ENCODE measurements at regions not wholly inside any gene's neighbourhood (a gene's known extent, or its start where the extent isn't known, plus 50 kb on each side); places are given as distances from the start of the nearest gene placed in this dataset.
A peak's percentile ranks its signal among the peaks of the same experiment; 100 is the strongest.
"Not testable (repeated sequence)": the region's sequence is repeated elsewhere in the genome, so short reads cannot be mapped to it uniquely, and the experiment has no call there.

DNA sequence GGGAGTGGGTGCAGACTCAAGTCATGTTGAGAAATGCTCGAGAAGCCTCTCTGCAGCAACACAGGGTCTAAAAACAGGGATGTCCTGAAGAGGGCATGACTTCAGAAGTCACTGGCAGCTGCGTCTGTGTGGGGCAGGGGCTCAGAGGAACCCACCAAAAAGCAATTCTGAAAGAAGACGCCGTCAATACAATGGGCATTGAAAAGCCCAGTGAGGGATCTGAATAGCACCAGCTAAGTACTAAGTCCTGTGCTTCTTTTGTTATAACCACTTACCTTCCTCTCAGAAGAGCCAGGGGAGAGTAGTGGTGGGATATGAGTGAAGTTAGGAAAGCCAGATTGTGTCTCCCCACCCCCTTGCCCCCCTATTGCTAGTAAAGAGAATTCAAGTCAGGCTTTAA, 137.2 kb downstream of the INHBA start:
- Histone ChIP-seq H3K9me3 (ENCODE audit: low read depth) (no peaks in the 10 kb centered on the region), H3K27me3 (peaks cover 4% of the 10 kb centered on the region), H3K79me2 (no peaks in the 10 kb centered on the region), H2AFZ (no peak overlapping the region), H3K4me2 (no peak overlapping the region), H3K4me1 (ENCODE audit: insufficient read depth) (no peaks in the 10 kb centered on the region), H3K9me2 (replicated peaks; ENCODE audit: insufficient read depth) (no peaks in the 10 kb centered on the region), H4K20me1 (ENCODE audit: insufficient read depth, poor library complexity, severe bottlenecking) (no peaks in the 10 kb centered on the region), H3K27ac (no peak overlapping the region), H3K4me3 (no peak overlapping the region), H3K36me3 (replicated peaks; ENCODE audit: insufficient read depth, low read depth) (no peaks in the 10 kb centered on the region)
- TF ChIP-seq EZH2phosphoT487 (IDR thresholded peaks at IDR 0.05; ENCODE audit: low read depth, severe bottlenecking, unreplicated experiment) (no peak), EZH2 (IDR thresholded peaks at IDR 0.05; ENCODE audit: borderline replicate concordance) (no peak)
- TF ChIP-seq, protein P1, sequence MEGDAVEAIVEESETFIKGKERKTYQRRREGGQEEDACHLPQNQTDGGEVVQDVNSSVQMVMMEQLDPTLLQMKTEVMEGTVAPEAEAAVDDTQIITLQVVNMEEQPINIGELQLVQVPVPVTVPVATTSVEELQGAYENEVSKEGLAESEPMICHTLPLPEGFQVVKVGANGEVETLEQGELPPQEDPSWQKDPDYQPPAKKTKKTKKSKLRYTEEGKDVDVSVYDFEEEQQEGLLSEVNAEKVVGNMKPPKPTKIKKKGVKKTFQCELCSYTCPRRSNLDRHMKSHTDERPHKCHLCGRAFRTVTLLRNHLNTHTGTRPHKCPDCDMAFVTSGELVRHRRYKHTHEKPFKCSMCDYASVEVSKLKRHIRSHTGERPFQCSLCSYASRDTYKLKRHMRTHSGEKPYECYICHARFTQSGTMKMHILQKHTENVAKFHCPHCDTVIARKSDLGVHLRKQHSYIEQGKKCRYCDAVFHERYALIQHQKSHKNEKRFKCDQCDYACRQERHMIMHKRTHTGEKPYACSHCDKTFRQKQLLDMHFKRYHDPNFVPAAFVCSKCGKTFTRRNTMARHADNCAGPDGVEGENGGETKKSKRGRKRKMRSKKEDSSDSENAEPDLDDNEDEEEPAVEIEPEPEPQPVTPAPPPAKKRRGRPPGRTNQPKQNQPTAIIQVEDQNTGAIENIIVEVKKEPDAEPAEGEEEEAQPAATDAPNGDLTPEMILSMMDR (IDR thresholded peaks at IDR 0.05; ENCODE audit: poor library complexity) = no peak
- no peak for DNase-seq (ENCODE audit: low spot score)
- WGBS (ENCODE audit: low lambda C conversion rate, missing lambda C conversion rate) = 90% methylated on average over 4 of the region's 4 CpGs

DNA sequence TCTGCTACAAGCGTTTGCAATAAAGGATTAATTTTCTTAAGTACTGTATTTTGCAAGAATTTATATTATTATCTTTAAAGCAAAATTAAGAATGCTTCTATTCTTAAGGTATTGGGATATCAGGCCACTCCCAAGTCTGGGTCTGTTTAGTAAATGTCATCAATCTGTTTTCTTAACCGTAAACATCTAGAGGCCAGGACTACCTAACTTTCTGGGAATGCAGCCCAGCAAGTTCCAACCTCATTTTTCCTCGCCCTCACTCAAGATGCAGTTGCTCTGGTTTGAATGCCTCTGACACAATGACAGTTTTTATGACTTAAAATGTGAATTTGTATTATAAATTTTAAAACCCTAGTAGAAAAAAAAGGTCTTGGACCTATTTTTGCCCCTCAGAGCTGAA, 143.5 kb downstream of the INHBA start:
- H2AFZ ChIP-seq = no peak overlapping the region
- H3K79me2 ChIP-seq = no peaks in the 10 kb centered on the region
- no peaks in the 10 kb centered on the region for H4K20me1 ChIP-seq (ENCODE audit: insufficient read depth, poor library complexity, severe bottlenecking)
- H3K27me3 ChIP-seq = no peaks in the 10 kb centered on the region
- TF ChIP-seq EZH2 (IDR thresholded peaks at IDR 0.05; ENCODE audit: borderline replicate concordance) = no peak
- TF ChIP-seq, protein P1 (IDR thresholded peaks at IDR 0.05; ENCODE audit: poor library complexity) = no peak
- no peak for TF ChIP-seq EZH2phosphoT487 (IDR thresholded peaks at IDR 0.05; ENCODE audit: low read depth, severe bottlenecking, unreplicated experiment)
- H3K36me3 ChIP-seq (replicated peaks; ENCODE audit: insufficient read depth, low read depth) = no peaks in the 10 kb centered on the region
- 84% methylated on average over 3 of the region's 3 CpGs for WGBS (ENCODE audit: low lambda C conversion rate, missing lambda C conversion rate)
- no peak for DNase-seq (ENCODE audit: low spot score)
- H3K4me3 ChIP-seq = no peak overlapping the region
- H3K9me3 ChIP-seq (ENCODE audit: low read depth) = no peaks in the 10 kb centered on the region
- no peak overlapping the region for H3K4me2 ChIP-seq
- no peaks in the 10 kb centered on the region for H3K4me1 ChIP-seq (ENCODE audit: insufficient read depth)
- H3K9me2 ChIP-seq (replicated peaks; ENCODE audit: insufficient read depth) = no peaks in the 10 kb centered on the region
- H3K27ac ChIP-seq = peak overlapping the region; percentile 67

DNA sequence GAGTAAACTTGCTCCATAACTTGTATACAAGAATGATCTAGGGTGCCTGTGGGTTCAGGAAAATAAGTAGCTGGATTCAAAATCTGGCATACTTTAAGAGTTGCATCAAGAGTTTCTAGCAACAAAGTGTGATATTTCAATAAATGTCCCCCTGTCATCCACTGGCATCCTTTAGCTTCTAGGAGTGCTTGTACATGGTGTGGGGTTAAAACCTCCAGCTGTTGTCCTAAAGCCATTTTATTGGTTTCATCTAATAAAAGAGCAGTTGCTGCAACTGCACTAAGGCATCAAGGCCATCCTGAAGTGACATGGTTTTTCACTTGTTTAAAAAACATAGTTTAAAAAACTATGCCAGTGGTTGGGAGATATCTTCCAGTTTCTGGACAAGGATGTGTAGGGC, 148.4 kb downstream of the INHBA start:
- Histone ChIP-seq H3K9me3 (ENCODE audit: low read depth) (no peaks in the 10 kb centered on the region), H3K4me3 (no peak overlapping the region), H2AFZ (no peak overlapping the region), H3K4me1 (ENCODE audit: insufficient read depth) (no peaks in the 10 kb centered on the region), H3K36me3 (replicated peaks; ENCODE audit: insufficient read depth, low read depth) (no peaks in the 10 kb centered on the region), H3K4me2 (no peak overlapping the region), H3K79me2 (no peaks in the 10 kb centered on the region), H3K27me3 (no peaks in the 10 kb centered on the region), H4K20me1 (ENCODE audit: insufficient read depth, poor library complexity, severe bottlenecking) (no peaks in the 10 kb centered on the region), H3K27ac (no peak overlapping the region), H3K9me2 (replicated peaks; ENCODE audit: insufficient read depth) (no peaks in the 10 kb centered on the region)
- no peak for DNase-seq (ENCODE audit: low spot score)
- TF ChIP-seq, protein P1 (IDR thresholded peaks at IDR 0.05; ENCODE audit: poor library complexity) = no peak
- TF ChIP-seq EZH2 (IDR thresholded peaks at IDR 0.05; ENCODE audit: borderline replicate concordance) (no peak), EZH2phosphoT487 (IDR thresholded peaks at IDR 0.05; ENCODE audit: low read depth, severe bottlenecking, unreplicated experiment) (no peak)

DNA sequence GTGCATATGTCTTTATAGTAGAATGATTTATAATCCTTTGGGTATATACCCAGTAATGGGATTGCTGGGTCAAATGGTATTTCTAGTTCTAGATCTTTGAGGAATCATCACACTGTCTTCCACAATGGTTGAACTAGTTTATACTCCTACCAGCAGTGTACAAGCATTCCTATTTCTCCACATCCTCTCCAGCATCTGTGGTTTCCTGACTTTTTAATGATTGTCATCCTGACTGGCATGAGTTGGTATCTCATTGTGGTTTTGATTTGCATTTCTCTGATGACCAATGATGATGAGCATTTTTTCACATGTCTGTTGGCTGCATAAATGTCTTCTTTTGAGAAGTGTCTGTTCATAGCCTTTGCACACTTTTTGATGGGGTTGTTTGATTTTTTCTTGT, 152.8 kb downstream of the INHBA start:
- not testable (repeated sequence) for H3K27ac ChIP-seq; H3K4me2 ChIP-seq; H3K79me2 ChIP-seq; H3K9me2 ChIP-seq (replicated peaks; ENCODE audit: insufficient read depth); H4K20me1 ChIP-seq (ENCODE audit: insufficient read depth, poor library complexity, severe bottlenecking); H3K9me3 ChIP-seq (ENCODE audit: low read depth); H3K27me3 ChIP-seq; H3K4me1 ChIP-seq (ENCODE audit: insufficient read depth); H2AFZ ChIP-seq; DNase-seq (ENCODE audit: low spot score); H3K4me3 ChIP-seq; H3K36me3 ChIP-seq (replicated peaks; ENCODE audit: insufficient read depth, low read depth)
